Effector CD8-positive, alpha-beta T cell (primary cell): ENCODE measurements at regions not wholly inside any gene's neighbourhood (a gene's known extent, or its start where the extent isn't known, plus 50 kb on each side); places are given as distances from the start of the nearest gene placed in this dataset.
"Not testable (repeated sequence)": the region's sequence is repeated elsewhere in the genome, so short reads cannot be mapped to it uniquely, and the experiment has no call there.

Experiments
- DNase-seq: peaks from one replicate; lab custom pipeline; 2025; lab: John Stamatoyannopoulos, UW

DNA sequence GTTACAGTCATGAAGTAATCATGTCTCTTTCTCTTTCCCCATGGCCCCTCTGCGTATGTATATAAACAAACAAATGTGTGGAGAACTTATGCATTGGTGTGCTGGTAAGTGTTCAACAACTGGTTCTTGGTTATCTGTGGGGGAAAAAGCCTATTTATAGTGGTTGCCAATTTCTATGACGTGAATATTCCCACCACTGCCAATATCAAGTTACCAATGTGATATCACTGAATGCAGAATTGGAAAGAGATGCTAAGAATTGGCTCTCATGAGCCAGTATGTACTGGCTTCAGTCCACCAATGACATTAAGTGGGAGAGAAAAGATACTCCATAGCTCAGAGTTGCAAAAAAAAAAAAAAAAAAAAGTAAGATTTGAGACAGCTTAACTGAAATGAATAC is 399.7 kb downstream of the REEP3 start:
- no peak for DNase-seq

DNA sequence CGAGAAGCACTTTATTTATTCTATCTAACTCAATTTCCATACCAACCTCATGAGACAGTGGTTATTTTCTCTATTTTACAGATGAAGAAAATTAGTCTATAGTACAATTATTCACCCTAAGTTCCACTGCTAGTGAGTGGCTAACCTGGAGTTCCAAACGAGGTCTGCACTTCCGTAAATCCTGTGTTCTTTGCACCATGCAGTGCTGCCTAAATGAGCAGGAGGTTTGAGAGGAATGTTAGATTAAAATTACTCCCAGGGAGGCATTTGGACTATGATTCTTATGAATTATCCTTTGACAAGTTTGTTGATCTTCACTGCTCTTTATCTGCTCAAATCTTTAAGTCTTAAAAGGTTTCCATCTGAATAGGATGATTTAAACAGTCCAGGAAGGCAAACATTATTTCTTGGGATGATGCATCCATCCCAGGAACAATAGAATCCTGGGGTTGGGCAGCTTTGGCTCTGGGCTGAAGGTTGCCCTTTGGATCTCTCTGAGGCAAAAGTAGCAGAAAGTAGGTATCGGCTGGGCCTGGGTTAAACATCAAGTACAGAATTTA is 400.8 kb downstream of the REEP3 start:
- no peak for DNase-seq

DNA sequence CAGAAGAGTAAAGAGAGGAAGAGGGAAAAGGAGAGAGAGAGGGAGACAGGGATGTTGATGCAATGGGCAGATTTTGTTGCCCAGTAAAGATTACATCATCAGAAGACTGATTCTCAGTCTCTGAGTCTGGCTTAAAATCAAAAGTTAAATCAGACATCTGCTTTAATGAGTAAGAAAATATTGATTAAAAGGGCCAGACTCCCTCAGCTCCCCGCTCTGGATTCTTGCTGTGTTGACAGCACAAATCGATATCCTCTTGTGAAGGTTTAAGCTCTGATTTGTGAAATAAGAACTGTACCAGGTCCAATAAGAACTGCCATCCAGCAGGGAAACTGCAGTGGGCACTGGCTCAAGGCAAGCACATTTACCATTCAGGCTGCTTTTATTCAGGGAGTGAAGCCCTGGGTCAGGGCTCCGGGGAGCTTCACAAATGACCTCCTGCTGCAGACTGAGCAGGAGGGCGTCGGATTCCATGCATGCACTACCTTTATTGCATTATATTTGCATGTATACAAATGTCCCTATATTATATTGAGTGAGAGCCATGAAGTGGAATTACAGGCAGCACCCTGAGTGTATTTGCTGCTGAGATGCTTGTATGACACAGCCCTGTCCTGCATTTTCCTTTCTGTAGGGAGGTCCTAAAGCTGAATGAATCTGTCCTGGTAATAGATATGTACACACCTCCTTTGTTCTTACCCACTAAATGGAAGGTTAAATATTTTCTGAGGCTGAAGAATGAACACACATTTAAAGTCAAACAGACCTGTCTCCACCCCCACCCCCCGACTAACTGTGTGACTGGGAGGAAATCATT is 401.5 kb downstream of the REEP3 start:
- DNase-seq = no peak

DNA sequence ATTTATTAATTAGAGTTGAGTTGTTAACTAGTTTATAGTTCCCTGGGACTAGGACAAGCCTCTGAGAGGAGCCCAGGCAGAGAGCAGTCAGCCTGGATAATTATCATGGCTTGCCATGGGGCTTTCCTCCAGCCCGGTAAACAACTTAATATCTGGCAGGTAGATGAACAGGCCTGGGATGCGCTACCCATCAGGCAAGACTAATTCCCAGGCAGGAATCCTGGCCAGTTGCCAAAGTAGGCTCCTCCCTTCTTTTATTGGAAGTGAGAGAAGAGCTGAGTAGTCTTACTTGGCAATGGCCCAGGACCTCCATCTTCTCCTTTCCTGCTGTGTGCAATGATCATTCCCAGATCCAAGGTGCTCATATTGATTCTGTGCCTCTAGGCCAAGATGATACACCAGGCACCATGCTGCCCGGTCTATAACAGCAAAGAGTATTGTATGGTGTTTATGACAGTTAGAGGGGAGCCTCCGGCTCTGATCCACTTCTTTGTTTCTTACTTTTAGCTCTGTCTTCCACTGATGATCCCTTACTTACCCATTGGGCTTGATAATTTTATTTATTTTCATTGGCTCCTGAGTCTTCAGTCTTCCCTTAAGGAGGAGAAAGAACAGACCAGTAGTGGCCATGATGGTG is 408.7 kb downstream of the REEP3 start:
- no peak for DNase-seq

GRCh38 chr10:63930584-63930983 is 409.4 kb downstream of the REEP3 start:
- no peak for DNase-seq

GRCh38 chr10:63935705-63936104 is 414.5 kb downstream of the REEP3 start:
- DNase-seq = no peak

- no peak for DNase-seq
These were observed 419.2 kb downstream of the REEP3 start for GRCh38 chr10:63940277-63940922.

GRCh38 chr10:63964406-63964805 is 443.2 kb downstream of the REEP3 start:
- no peak for DNase-seq

DNA sequence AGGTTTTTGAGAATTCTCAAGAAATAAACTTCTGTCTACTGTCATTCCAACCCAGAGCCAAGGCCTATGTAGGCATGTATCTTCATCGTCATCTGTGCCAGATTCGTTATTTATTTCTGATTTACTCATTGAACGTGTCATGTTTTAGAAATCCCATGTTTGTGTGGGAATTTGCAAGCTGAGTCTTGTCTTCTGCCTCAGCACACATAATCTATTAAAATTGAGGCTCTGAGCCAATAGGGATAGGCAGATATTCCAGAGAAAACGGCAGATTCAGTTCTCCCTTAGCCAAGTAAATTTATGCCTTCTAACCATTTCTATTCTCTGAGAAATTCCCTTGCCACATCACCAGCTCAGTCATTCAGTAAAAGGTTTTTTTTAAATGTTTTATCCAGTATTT is 444.6 kb downstream of the REEP3 start:
- no peak for DNase-seq

DNA sequence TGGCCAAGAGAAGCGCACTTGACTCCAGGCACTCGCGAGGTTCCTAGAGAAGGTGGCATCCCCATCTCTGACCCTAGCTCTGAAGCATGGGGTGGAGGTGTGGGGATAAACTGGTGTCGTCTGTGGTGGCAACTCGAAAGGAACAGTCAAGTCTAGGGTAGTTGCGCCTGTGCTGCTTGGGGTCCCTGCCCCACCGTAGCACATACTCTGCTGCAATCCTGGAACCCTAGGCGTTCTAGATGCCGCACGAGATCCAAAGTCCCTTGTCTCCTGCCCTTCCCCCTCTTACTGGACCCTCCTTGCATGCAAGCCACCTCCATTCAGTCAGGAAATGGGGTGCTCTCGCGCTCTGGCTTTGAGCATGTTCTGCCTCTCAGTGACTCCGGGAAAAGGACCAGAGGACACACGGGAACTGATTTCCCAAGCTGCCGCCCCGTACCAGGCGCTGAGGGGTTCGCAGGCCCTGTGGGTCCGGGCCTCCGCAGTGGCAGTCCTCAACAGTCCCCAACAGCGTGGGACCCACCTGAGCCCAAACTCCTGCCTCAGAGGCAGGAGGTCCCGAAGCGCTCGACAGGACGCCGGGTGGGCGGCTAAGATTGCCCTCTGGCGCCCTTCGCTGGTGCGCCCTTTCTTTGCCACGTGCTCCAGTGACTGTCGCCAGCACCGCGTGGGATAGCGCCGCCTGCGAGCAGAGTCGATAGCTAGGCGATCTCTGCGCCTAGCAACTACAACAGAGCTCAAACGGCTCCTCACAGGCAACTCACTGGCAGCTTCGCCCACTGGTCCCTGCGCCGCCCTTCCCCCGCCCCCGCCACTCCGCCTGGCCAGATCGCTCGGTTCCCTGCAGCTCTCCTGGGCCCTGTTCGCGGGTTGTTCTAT is 452.0 kb downstream of the REEP3 start:
- DNase-seq = no peak

GRCh38 chr10:63976538-63976937 is 455.3 kb downstream of the REEP3 start:
- DNase-seq = no peak

GRCh38 chr10:63977329-63977923 is 456.2 kb downstream of the REEP3 start:
- DNase-seq = no peak

DNA sequence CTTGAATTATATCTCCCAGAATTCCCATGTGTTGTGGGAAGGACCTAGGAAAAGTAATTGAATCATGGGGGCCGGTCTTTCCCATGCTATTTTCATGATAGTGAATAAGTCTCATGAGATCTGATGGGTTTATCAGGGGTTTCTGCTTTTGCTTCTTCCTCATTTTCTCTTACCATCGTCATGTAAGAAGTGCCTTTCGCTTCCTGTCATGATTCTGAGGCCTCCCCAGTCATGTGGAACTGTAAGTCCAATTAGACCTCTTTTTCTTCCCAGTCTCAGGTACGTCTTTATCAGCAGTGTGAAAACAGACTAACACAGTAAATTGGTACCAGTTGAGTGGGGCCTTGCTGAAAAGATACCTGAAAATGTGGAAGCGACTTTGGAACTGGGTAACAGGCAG is 459.7 kb downstream of the REEP3 start:
- DNase-seq = not testable (repeated sequence)

DNA sequence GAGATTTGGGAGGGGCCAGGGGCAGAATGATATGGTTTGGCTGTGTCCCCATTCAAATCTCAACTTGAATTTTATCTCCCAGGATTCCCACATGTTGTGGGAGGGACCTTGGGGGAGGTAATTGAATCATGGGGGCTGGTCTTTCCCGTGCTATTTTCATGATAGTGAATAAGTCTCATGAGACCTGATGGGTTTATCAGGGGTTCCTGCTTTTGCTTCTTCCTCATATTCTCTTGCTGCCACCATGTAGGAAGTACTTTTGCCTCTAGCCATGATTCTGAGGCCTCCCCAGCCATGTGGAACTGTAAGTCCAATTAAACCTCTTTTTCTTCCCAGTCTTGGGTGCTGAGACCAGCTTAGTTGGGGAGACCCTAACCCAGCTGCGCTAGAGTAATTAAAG is 462.9 kb downstream of the REEP3 start:
- not testable (repeated sequence) for DNase-seq

- no peak for DNase-seq
These were observed 465.3 kb downstream of the REEP3 start for GRCh38 chr10:63986536-63986935.

- no peak for DNase-seq
These were observed 466.0 kb downstream of the REEP3 start for GRCh38 chr10:63987212-63987611.

DNA sequence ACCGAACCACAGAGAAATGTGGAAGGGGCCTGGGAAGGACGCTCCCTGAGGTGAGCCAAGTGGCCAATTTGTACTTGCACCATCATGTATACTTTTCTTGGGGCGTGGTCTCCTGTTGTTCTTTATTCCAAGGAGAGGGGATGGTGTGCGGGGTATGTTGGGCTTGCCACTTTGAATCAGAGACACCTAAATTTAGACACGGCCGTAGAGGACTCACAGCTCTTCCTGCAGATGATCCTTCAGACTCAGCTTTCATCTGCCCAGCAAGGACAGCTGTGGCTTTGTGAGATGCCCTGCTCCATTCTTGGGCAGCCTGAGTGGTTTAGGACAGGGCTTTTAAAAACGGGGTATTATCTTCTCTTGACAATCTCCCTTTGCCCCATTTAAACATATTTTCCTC is 473.2 kb downstream of the REEP3 start:
- no peak for DNase-seq

GRCh38 chr10:64007157-64007556 is 486.0 kb downstream of the REEP3 start:
- DNase-seq = no peak

- no peak for DNase-seq
These were observed 489.5 kb downstream of the REEP3 start for GRCh38 chr10:64010711-64011110.

- DNase-seq = no peak
These were observed 490.9 kb downstream of the REEP3 start for GRCh38 chr10:64011912-64012714.
